ENCODE measurements at regions not wholly inside any gene's neighbourhood (a gene's known extent, or its start where the extent isn't known, plus 50 kb on each side); places are given as distances from the start of the nearest gene placed in this dataset.
"Not testable (repeated sequence)": the region's sequence is repeated elsewhere in the genome, so short reads cannot be mapped to it uniquely, and the experiment has no call there.

GRCh38 chr6:140785926-140786325 lies 1346.8 kb upstream of the GJE1 start:
- Mint-ChIP-seq H3K4me3 (ENCODE audit: unreplicated experiment) (no peak overlapping the region), H3K36me3 (ENCODE audit: insufficient read depth, unreplicated experiment) (no peaks in the 10 kb centered on the region), H3K9me3 (ENCODE audit: unreplicated experiment) (no peaks in the 10 kb centered on the region), H3K27ac (ENCODE audit: low read depth, unreplicated experiment) (no peak overlapping the region), H3K27me3 (ENCODE audit: insufficient read depth, unreplicated experiment) (no peaks in the 10 kb centered on the region), H3K4me1 (ENCODE audit: insufficient read depth, unreplicated experiment) (peaks cover 8% of the 10 kb centered on the region)
- intact Hi-C loops (cut with micrococcal nuclease) = no loop called here
- no peak for TF ChIP-seq CTCF (IDR thresholded peaks at IDR 0.05; ENCODE audit: unreplicated experiment)
- CTCF ChIA-PET = no interaction called here
- DNase-seq (ENCODE audit: unreplicated experiment) = no peak
- BruUV-seq (replicated peaks) = no TSS peak
- POLR2A ChIA-PET = interaction anchor here (0.6 kb wide), 1 partner anchor 575 kb away, joined by 3 read pairs; no protein-coding TSS in a partner anchor

GRCh38 chr6:140784573-140784972 lies 1348.2 kb upstream of the GJE1 start:
- Mint-ChIP-seq H3K4me3 (ENCODE audit: unreplicated experiment) (no peak overlapping the region), H3K9me3 (ENCODE audit: unreplicated experiment) (no peaks in the 10 kb centered on the region), H3K36me3 (ENCODE audit: insufficient read depth, unreplicated experiment) (no peaks in the 10 kb centered on the region), H3K4me1 (ENCODE audit: insufficient read depth, unreplicated experiment) (peaks cover 13% of the 10 kb centered on the region), H3K27me3 (ENCODE audit: insufficient read depth, unreplicated experiment) (no peaks in the 10 kb centered on the region), H3K27ac (ENCODE audit: low read depth, unreplicated experiment) (peak overlapping the region; percentile 0)
- no TSS peak for BruUV-seq (replicated peaks)
- CTCF ChIA-PET = interaction anchor here (0.9 kb wide), 1 partner anchor 69 kb away, joined by 3 read pairs; no protein-coding TSS in a partner anchor
- no peak for TF ChIP-seq CTCF (IDR thresholded peaks at IDR 0.05; ENCODE audit: unreplicated experiment)
- POLR2A ChIA-PET = no interaction called here
- no peak for DNase-seq (ENCODE audit: unreplicated experiment)
- intact Hi-C loops (cut with micrococcal nuclease) = no loop called here

GRCh38 chr6:140783504-140783903 lies 1349.2 kb upstream of the GJE1 start:
- H3K36me3 Mint-ChIP-seq (ENCODE audit: insufficient read depth, unreplicated experiment); POLR2A ChIA-PET; intact Hi-C loops (cut with micrococcal nuclease); H3K4me3 Mint-ChIP-seq (ENCODE audit: unreplicated experiment); H3K27ac Mint-ChIP-seq (ENCODE audit: low read depth, unreplicated experiment); BruUV-seq (replicated peaks); DNase-seq (ENCODE audit: unreplicated experiment); CTCF ChIA-PET; H3K27me3 Mint-ChIP-seq (ENCODE audit: insufficient read depth, unreplicated experiment); H3K9me3 Mint-ChIP-seq (ENCODE audit: unreplicated experiment): not testable (repeated sequence)
- peaks cover 16% of the 10 kb centered on the region for H3K4me1 Mint-ChIP-seq (ENCODE audit: insufficient read depth, unreplicated experiment)

GRCh38 chr6:140782941-140783340 lies 1349.8 kb upstream of the GJE1 start:
- Mint-ChIP-seq H3K27ac (ENCODE audit: low read depth, unreplicated experiment) (no peak overlapping the region), H3K27me3 (ENCODE audit: insufficient read depth, unreplicated experiment) (no peaks in the 10 kb centered on the region), H3K36me3 (ENCODE audit: insufficient read depth, unreplicated experiment) (no peaks in the 10 kb centered on the region), H3K4me3 (ENCODE audit: unreplicated experiment) (no peak overlapping the region), H3K4me1 (ENCODE audit: insufficient read depth, unreplicated experiment) (peaks cover 16% of the 10 kb centered on the region), H3K9me3 (ENCODE audit: unreplicated experiment) (no peaks in the 10 kb centered on the region)
- TF ChIP-seq CTCF (IDR thresholded peaks at IDR 0.05; ENCODE audit: unreplicated experiment) = no peak
- BruUV-seq (replicated peaks) = no TSS peak
- CTCF ChIA-PET = no interaction called here
- DNase-seq (ENCODE audit: unreplicated experiment) = no peak
- intact Hi-C loops (cut with micrococcal nuclease) = no loop called here
- POLR2A ChIA-PET = no interaction called here

Data from MCF 10A (cell line).